OCI-LY7 (cell line): ENCODE measurements at regions not wholly inside any gene's neighbourhood (a gene's known extent, or its start where the extent isn't known, plus 50 kb on each side); places are given as distances from the start of the nearest gene placed in this dataset.

ENCODE experiments used
- EZH2phosphoT487 ChIP-seq: fragments of 200-600 bp; sonication (generic); IDR thresholded peaks from 2 replicates; pipeline ENCODE4 v1.6.1; 2018; ENCODE audit warnings: low read depth, borderline replicate concordance, mild to moderate bottlenecking, mixed run types, antibody characterized with exemption, low read length, moderate library complexity, mixed read lengths
- TF ChIP-seq, protein P1 (sequence below): fragments of 200-600 bp; sonication (generic); conservative IDR thresholded peaks from 2 replicates; pipeline ENCODE4 v1.5.1; 2014; ENCODE audit warnings: mild to moderate bottlenecking, antibody characterized with exemption, low read length, moderate library complexity, mixed read lengths

DNA sequence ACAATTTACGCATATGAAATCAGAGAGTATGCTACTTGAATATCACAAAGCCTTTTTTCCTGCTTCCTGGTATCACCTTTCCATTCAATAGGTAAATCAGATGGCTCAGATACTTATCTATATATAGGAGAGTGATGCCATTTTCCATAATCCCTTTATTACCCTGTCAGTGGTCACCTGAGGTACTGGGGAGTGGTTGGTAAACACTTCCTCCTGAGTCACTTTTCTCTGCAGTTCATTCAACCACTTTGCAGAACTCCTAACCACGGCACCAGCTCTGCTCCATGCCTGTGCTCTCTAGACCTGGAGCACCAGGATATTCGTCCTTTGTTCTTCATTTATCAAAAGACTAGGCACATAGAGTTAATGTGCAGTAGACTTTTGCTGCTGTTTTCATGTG is 748.5 kb upstream of the KLHL1 start:
- TF ChIP-seq, protein P1, sequence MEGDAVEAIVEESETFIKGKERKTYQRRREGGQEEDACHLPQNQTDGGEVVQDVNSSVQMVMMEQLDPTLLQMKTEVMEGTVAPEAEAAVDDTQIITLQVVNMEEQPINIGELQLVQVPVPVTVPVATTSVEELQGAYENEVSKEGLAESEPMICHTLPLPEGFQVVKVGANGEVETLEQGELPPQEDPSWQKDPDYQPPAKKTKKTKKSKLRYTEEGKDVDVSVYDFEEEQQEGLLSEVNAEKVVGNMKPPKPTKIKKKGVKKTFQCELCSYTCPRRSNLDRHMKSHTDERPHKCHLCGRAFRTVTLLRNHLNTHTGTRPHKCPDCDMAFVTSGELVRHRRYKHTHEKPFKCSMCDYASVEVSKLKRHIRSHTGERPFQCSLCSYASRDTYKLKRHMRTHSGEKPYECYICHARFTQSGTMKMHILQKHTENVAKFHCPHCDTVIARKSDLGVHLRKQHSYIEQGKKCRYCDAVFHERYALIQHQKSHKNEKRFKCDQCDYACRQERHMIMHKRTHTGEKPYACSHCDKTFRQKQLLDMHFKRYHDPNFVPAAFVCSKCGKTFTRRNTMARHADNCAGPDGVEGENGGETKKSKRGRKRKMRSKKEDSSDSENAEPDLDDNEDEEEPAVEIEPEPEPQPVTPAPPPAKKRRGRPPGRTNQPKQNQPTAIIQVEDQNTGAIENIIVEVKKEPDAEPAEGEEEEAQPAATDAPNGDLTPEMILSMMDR = no peak
- TF ChIP-seq EZH2phosphoT487 = no peak
